Tibial artery (tissue), 4 donors: ENCODE measurements at regions not wholly inside any gene's neighbourhood (a gene's known extent, or its start where the extent isn't known, plus 50 kb on each side); places are given as distances from the start of the nearest gene placed in this dataset.

Experiments used
- DNase-seq, 2 donors: peaks; one replicate each; pipeline ENCODE4 v3.0.0-alpha.2; 2019
- H3K27ac ChIP-seq, 2 donors: fragments of 200-600 bp; sonication (generic) in 1 of 2; 1 replicate in 1 of 2; 2 replicates in 1 of 2; pipeline ENCODE4 v1.5.1; 2018 to 2019; ENCODE audit warnings: mild to moderate bottlenecking in 1 of 2
- H3K27me3 ChIP-seq, 2 donors: fragments of 200-600 bp; sonication (generic) in 1 of 2; one replicate each; pipeline versions ENCODE4 v1.5.1 to v1.6.0; 2016 to 2019
- H3K36me3 ChIP-seq, 3 donors: fragments of 200-600 bp; sonication (generic) in 2 of 3; one replicate each; pipeline ENCODE4 v1.5.1; 2016 to 2019; ENCODE audit warnings: mild to moderate bottlenecking in 2 of 3
- H3K4me1 ChIP-seq, 4 donors: fragments of 200-600 bp; sonication (generic) in 2 of 4; 1 replicate in 3 of 4; 2 replicates in 1 of 4; pipeline ENCODE4 v1.5.1; 2016 to 2019
- H3K4me3 ChIP-seq, 2 donors: fragments of 200-600 bp; sonication (generic) in 1 of 2; 1 replicate in 1 of 2; 2 replicates in 1 of 2; pipeline ENCODE4 v1.5.1; 2018 to 2019; ENCODE audit warnings: mild to moderate bottlenecking in 2 of 2
- H3K9me3 ChIP-seq, 3 donors: fragments of 200-600 bp; sonication (generic) in 1 of 3; one replicate each; pipeline ENCODE4 v1.5.1; 2016 to 2019
- CTCF ChIP-seq, 2 experiments: fragments of 200-600 bp in 1 of 2; fragments of 450-650 bp in 1 of 2; IDR thresholded peaks; one replicate each; pipeline ENCODE4 v1.5.1; 2017 to 2019; ENCODE audit warnings: antibody characterized with exemption in 2 of 2, mild to moderate bottlenecking in 1 of 2, moderate library complexity in 1 of 2
- intact Hi-C: fragments of 100-400 bp; cut with DNase I; formaldehyde crosslinking; loops from one replicate; pipeline ENCODE4 v1.15.0; 2023; ENCODE audit warnings: low total_unique reads

DNA sequence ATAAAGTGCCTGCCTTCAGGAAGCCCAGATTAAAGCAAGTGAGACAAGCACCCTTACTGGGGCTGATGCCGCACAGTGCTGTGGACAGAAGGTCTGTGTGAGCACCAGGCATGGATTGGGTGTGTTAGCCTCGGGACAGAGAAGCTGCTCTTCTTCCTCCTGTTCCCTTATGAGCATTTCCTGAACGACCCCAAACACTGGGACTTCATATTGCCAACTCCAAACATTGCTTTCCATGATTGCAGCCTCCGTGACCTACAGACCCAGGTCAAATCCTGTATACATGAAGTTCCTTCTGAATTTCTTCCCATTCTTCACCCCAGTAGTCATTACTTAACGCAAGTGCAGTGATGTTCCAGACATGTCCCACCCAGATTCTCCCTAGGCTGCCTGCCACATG, 129.8 kb upstream of the ALKAL2 start:
- intact Hi-C loops: no loop called here
- no peak for TF ChIP-seq CTCF (IDR thresholded peaks at IDR 0.05)
- no peak overlapping the region for H3K4me3 ChIP-seq

DNA sequence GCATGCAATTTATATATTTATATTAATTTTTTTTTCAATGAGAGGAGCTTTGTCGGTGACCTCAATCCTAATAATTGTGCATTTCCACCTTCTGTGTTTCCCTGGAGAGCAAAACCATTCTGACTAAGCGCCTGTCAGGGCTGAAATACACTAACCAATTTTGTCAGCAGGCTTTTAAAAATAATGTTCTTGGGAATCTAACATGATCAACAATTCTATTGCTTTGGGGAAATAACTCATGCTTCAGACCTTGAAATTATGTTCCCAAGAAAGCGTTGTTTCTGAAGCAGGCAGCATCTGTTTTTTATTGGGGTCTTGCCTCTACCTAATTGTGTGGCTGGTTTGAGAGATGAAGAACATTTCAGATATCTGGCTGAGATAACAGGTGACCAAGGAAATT, 129.1 kb upstream of the ALKAL2 start:
- intact Hi-C loops: no loop called here

More for the DNA sequence above, 129.8 kb upstream of the ALKAL2 start:
- no peak for DNase-seq
- Histone ChIP-seq H3K4me1 (no peaks in the 10 kb centered on the region), H3K9me3 (no peaks in the 10 kb centered on the region), H3K36me3 (no peaks in the 10 kb centered on the region), H3K27ac (no peak overlapping the region), H3K27me3 (no peaks in the 10 kb centered on the region)

DNA sequence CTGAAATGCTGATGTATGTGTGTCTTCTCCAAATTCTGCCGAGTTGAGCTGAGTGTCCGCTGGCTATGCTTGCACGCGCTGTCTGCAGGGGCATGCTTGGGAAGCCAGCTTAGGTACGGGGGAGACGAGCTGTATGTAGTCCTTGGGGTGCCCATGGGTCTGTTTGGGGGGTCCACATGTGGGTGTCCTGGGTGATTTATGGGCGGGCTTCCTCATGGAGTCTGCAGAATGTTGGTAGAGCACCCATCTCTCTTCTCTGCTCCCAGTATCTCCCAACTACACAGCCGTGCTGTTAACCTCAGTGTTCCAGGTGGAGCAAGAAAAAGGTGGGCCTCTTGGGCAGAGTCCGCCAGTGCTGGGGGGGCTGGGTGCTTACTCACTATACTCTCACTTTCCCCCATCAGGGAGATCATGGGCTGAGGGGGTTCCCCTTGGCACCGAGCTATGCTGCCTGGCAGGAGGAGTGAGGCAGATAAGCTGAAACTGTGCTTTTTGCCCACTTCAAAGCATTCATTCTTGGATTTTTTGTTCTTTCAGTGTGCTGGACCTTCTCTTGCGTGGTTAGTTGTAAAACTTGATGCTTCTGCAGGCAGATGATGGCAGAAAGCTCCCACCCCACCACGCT, 128.2 kb upstream of the ALKAL2 start:
- DNase-seq: no peak
- no peaks in the 10 kb centered on the region for H3K36me3 ChIP-seq
- no peak overlapping the region for H3K4me3 ChIP-seq
- H3K4me1 ChIP-seq: no peaks in the 10 kb centered on the region
- H3K27ac ChIP-seq: no peak overlapping the region
- no peak for TF ChIP-seq CTCF (IDR thresholded peaks at IDR 0.05)
- no peaks in the 10 kb centered on the region for H3K27me3 ChIP-seq
- no peaks in the 10 kb centered on the region for H3K9me3 ChIP-seq
- intact Hi-C loops: no loop called here

More for the DNA sequence above, 129.1 kb upstream of the ALKAL2 start:
- no peaks in the 10 kb centered on the region for H3K27me3 ChIP-seq
- H3K9me3 ChIP-seq: no peaks in the 10 kb centered on the region
- DNase-seq: no peak
- H3K36me3 ChIP-seq: no peaks in the 10 kb centered on the region
- H3K4me1 ChIP-seq: no peaks in the 10 kb centered on the region
- no peak for TF ChIP-seq CTCF (IDR thresholded peaks at IDR 0.05)
- H3K27ac ChIP-seq: no peak overlapping the region
- H3K4me3 ChIP-seq: no peak overlapping the region

DNA sequence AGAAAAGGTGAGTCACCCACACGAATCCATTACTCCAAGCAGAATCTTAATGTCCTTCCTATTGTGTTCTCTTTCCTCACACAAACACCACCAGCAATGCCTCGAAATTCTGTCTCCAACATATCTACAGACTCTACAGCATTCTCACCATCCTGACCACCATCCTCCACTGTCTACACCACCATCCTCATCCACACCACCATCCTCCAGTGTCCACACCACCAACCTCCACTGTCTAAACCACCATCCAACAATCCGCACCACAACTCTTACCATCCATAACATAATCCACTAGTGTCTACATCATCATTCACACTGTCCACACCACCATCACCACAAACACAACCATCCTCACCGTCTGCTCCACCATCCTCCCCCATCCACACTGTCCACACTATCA, 121.6 kb upstream of the ALKAL2 start:
- Histone ChIP-seq H3K9me3 (no peaks in the 10 kb centered on the region), H3K4me1 (no peaks in the 10 kb centered on the region), H3K4me3 (no peak overlapping the region), H3K27ac (no peak overlapping the region), H3K27me3 (no peaks in the 10 kb centered on the region), H3K36me3 (no peaks in the 10 kb centered on the region)
- no peak for DNase-seq
- intact Hi-C loops: no loop called here
- TF ChIP-seq CTCF (IDR thresholded peaks at IDR 0.05): no peak

- no peak overlapping the region for H3K27ac ChIP-seq
- no peaks in the 10 kb centered on the region for H3K27me3 ChIP-seq
- H3K4me3 ChIP-seq: no peak overlapping the region
- H3K36me3 ChIP-seq: no peaks in the 10 kb centered on the region
- TF ChIP-seq CTCF (IDR thresholded peaks at IDR 0.05): no peak
- intact Hi-C loops: no loop called here
- DNase-seq: no peak
- H3K4me1 ChIP-seq: no peaks in the 10 kb centered on the region
- no peaks in the 10 kb centered on the region for H3K9me3 ChIP-seq
Measured at GRCh38 chr2:407630-408029, 119.7 kb upstream of the ALKAL2 start.

GRCh38 chr2:406876-407275, 119.0 kb upstream of the ALKAL2 start:
- Histone ChIP-seq H3K4me1 (no peaks in the 10 kb centered on the region), H3K27ac (no peak overlapping the region), H3K4me3 (no peak overlapping the region), H3K9me3 (no peaks in the 10 kb centered on the region), H3K27me3 (no peaks in the 10 kb centered on the region), H3K36me3 (no peaks in the 10 kb centered on the region)
- TF ChIP-seq CTCF (IDR thresholded peaks at IDR 0.05): no peak
- intact Hi-C loops: no loop called here
- no peak for DNase-seq
